IMR-90 (cell line): ENCODE measurements at regions not wholly inside any gene's neighbourhood (a gene's known extent, or its start where the extent isn't known, plus 50 kb on each side); places are given as distances from the start of the nearest gene placed in this dataset.

Experiments used
- ATAC-seq: fragments of 200-7000 bp; cut with Tn5 transposase; 2 replicates; pipeline ENCODE4 v1.9.1; 2020; ENCODE audit warnings: low read depth, mild to moderate bottlenecking, moderate library complexity
- BruUV-seq: library from RNA; stranded (reverse); fragments of 400-500 nt; replicated peaks from 2 replicates; lab custom pipeline; 2021; lab: Mats Ljungman, UMichigan
- CTCF ChIA-PET: fragments of 300-600 bp; formaldehyde crosslinking; extraction: SDS; loops from one replicate; lab custom pipeline; 2021; ENCODE audit warnings: antibody characterized with exemption; lab: Yijun Ruan, JAX
- POLR2A ChIA-PET: fragments of 300-600 bp; sonication (Branson Sonifier 250); formaldehyde crosslinking; loops from one replicate; lab custom pipeline; 2022; ENCODE audit warnings: antibody characterized with exemption; ENCODE audit not compliant: unreplicated experiment; lab: Charles Lee
- DNase-seq: peaks from one replicate; pipeline ENCODE4 v3.0.0; 2013
- H2AFZ ChIP-seq: replicated peaks from 2 replicates; pipeline ENCODE3; 2013; ENCODE audit warnings: low read length, mild to moderate bottlenecking; ENCODE audit not compliant: poor library complexity
- H2AK5ac ChIP-seq: 2 replicates; pipeline ENCODE4 v1.6.1; 2013; ENCODE audit warnings: low read depth, low read length, inconsistent platforms
- H2AK9ac ChIP-seq: replicated peaks from 2 replicates; pipeline ENCODE3; 2013; ENCODE audit warnings: mild to moderate bottlenecking, low read depth, low read length, moderate library complexity; ENCODE audit not compliant: poor library complexity
- H2BK120ac ChIP-seq: 2 replicates; pipeline ENCODE4 v1.6.1; 2013; ENCODE audit warnings: low read depth, low read length, inconsistent platforms
- H2BK15ac ChIP-seq: 3 replicates; pipeline ENCODE4 v1.6.1; 2013; ENCODE audit warnings: low read depth, low read length, inconsistent platforms
- H2BK20ac ChIP-seq: 2 replicates; pipeline ENCODE4 v1.6.1; 2013; ENCODE audit warnings: low read depth, mild to moderate bottlenecking, inconsistent platforms, low read length, moderate library complexity
- H2BK5ac ChIP-seq: 2 replicates; pipeline ENCODE4 v1.6.1; 2013; ENCODE audit warnings: mild to moderate bottlenecking, low read depth, low read length, inconsistent platforms; ENCODE audit not compliant: poor library complexity, severe bottlenecking
- H3K14ac ChIP-seq: replicated peaks from 2 replicates; pipeline ENCODE4 v1.6.1; 2013; ENCODE audit warnings: low read depth, low read length, inconsistent platforms
- H3K18ac ChIP-seq: 2 replicates; pipeline ENCODE4 v1.6.1; 2013; ENCODE audit warnings: low read depth, low read length, control low read depth
- H3K23ac ChIP-seq: 2 replicates; pipeline ENCODE4 v1.6.1; 2013; ENCODE audit warnings: low read depth, low read length, inconsistent platforms
- H3K27ac ChIP-seq: 2 replicates; pipeline ENCODE4 v1.5.1; 2013; ENCODE audit warnings: mild to moderate bottlenecking, control low read depth, low read length; ENCODE audit not compliant: insufficient read depth
- H3K27me3 ChIP-seq: 2 replicates; pipeline ENCODE4 v1.6.1; 2013; ENCODE audit warnings: low read length; ENCODE audit not compliant: control insufficient read depth, insufficient read depth
- H3K36me3 ChIP-seq: 2 replicates; pipeline ENCODE4 v1.6.1; 2013; ENCODE audit warnings: low read length, mixed read lengths; ENCODE audit not compliant: control insufficient read depth, insufficient read depth
- H3K4ac ChIP-seq: 2 replicates; pipeline ENCODE4 v1.6.1; 2013; ENCODE audit warnings: low read depth, low read length, inconsistent platforms
- H3K4me1 ChIP-seq: 2 replicates; pipeline ENCODE4 v1.6.1; 2013; ENCODE audit warnings: low read length, mixed read lengths; ENCODE audit not compliant: control insufficient read depth, insufficient read depth
- H3K4me2 ChIP-seq: 2 replicates; pipeline ENCODE4 v1.6.1; 2013; ENCODE audit warnings: low read depth, mild to moderate bottlenecking, control low read depth, low read length, moderate library complexity
- H3K4me3 ChIP-seq: 2 replicates; pipeline ENCODE4 v1.5.1; 2013; ENCODE audit warnings: low read depth, mild to moderate bottlenecking, control low read depth, low read length, moderate library complexity; ENCODE audit not compliant: insufficient read depth
- H3K56ac ChIP-seq: 2 replicates; pipeline ENCODE4 v1.6.1; 2013; ENCODE audit warnings: low read length, inconsistent platforms; ENCODE audit not compliant: insufficient read depth; ENCODE audit errors: extremely low read depth
- H3K79me1 ChIP-seq, 2 experiments: 2 replicates each; pipeline ENCODE4 v1.6.1; 2013; ENCODE audit warnings: low read length in 2 of 2, inconsistent platforms in 1 of 2, low read depth in 1 of 2
- H3K9ac ChIP-seq: 2 replicates; pipeline ENCODE4 v1.6.1; 2013; ENCODE audit warnings: low read depth, low read length, control low read depth
- H3K9me1 ChIP-seq: 2 replicates; pipeline ENCODE4 v1.6.1; 2013; ENCODE audit warnings: low read length, inconsistent platforms; ENCODE audit not compliant: insufficient read depth
- H3K9me3 ChIP-seq: 2 replicates; pipeline ENCODE4 v1.6.1; 2013; ENCODE audit warnings: low read length; ENCODE audit not compliant: control insufficient read depth, insufficient read depth
- H4K20me1 ChIP-seq: 2 replicates; pipeline ENCODE4 v1.6.1; 2013; ENCODE audit warnings: low read length, inconsistent platforms; ENCODE audit not compliant: insufficient read depth
- H4K5ac ChIP-seq: 2 replicates; pipeline ENCODE4 v1.6.1; 2013; ENCODE audit warnings: mild to moderate bottlenecking, low read depth, low read length, control low read depth
- H4K8ac ChIP-seq, 2 experiments: 2 replicates each; pipeline ENCODE4 v1.6.1; 2013; ENCODE audit warnings: low read depth in 2 of 2, low read length in 2 of 2, control low read depth in 1 of 2, inconsistent platforms in 1 of 2
- H4K91ac ChIP-seq: 2 replicates; pipeline ENCODE4 v1.6.1; 2013; ENCODE audit warnings: low read depth, low read length, inconsistent platforms; ENCODE audit not compliant: insufficient read depth
- BHLHE40 ChIP-seq: fragments of 150-350 bp; IDR thresholded peaks from 2 replicates; pipeline ENCODE4 v1.6.1; 2016; ENCODE audit warnings: mild to moderate bottlenecking, low read depth, low read length
- CEBPB ChIP-seq: IDR thresholded peaks from 2 replicates; pipeline ENCODE4 v1.6.1; 2012; ENCODE audit warnings: low read depth, low read length, improper control_type of control experiment
- CHD1 ChIP-seq: IDR thresholded peaks from 2 replicates; pipeline ENCODE4 v1.6.1; 2012; ENCODE audit warnings: low read depth, low read length, improper control_type of control experiment
- CTCF ChIP-seq: conservative IDR thresholded peaks from 2 replicates; pipeline ENCODE4 v1.5.1; 2012; ENCODE audit warnings: mild to moderate bottlenecking, low read depth, low read length, improper control_type of control experiment
- ELK1 ChIP-seq: fragments of 150-350 bp; IDR thresholded peaks from 2 replicates; pipeline ENCODE4 v1.6.1; 2016; ENCODE audit warnings: low read depth, mild to moderate bottlenecking, low read length, moderate library complexity, borderline replicate concordance
- FOS ChIP-seq: fragments of 150-350 bp; IDR thresholded peaks from 2 replicates; pipeline ENCODE4 v1.6.1; 2016; ENCODE audit warnings: low read depth, low read length
- MAFK ChIP-seq: IDR thresholded peaks from 2 replicates; pipeline ENCODE4 v1.6.1; 2012; ENCODE audit warnings: low read depth, low read length, improper control_type of control experiment
- MAZ ChIP-seq: IDR thresholded peaks from 2 replicates; pipeline ENCODE4 v1.6.1; 2012; ENCODE audit warnings: low read depth, mild to moderate bottlenecking, low read length, improper control_type of control experiment, moderate library complexity, borderline replicate concordance
- MXI1 ChIP-seq: IDR thresholded peaks from 2 replicates; pipeline ENCODE4 v1.6.1; 2012; ENCODE audit warnings: low read depth, mild to moderate bottlenecking, low read length, moderate library complexity, borderline replicate concordance
- NFE2L2 ChIP-seq: fragments of 150-350 bp; IDR thresholded peaks from 2 replicates; pipeline ENCODE4 v1.6.1; 2016; ENCODE audit warnings: low read depth, mild to moderate bottlenecking, low read length
- POLR2A ChIP-seq: IDR thresholded peaks from 2 replicates; pipeline ENCODE4 v1.6.1; 2012; ENCODE audit warnings: mild to moderate bottlenecking, low read depth, low read length
- RAD21 ChIP-seq: IDR thresholded peaks from 2 replicates; pipeline ENCODE4 v1.6.1; 2012; ENCODE audit warnings: low read length, improper control_type of control experiment
- RCOR1 ChIP-seq: IDR thresholded peaks from 2 replicates; pipeline ENCODE4 v1.6.1; 2012; ENCODE audit warnings: mild to moderate bottlenecking, low read length, improper control_type of control experiment; ENCODE audit not compliant: insufficient replicate concordance
- RFX5 ChIP-seq: IDR thresholded peaks from 2 replicates; pipeline ENCODE4 v1.8.0; 2012; ENCODE audit warnings: low read depth, mild to moderate bottlenecking, low read length, moderate library complexity
- SMC3 ChIP-seq: fragments of 150-350 bp; IDR thresholded peaks from 2 replicates; pipeline ENCODE4 v1.6.1; 2016; ENCODE audit warnings: low read depth, mild to moderate bottlenecking, antibody characterized with exemption, low read length, moderate library complexity
- USF2 ChIP-seq: fragments of 150-350 bp; IDR thresholded peaks from 2 replicates; pipeline ENCODE4 v1.6.1; 2017; ENCODE audit warnings: mild to moderate bottlenecking, antibody characterized with exemption, low read length, low read depth
- WGBS, 2 experiments: methylation state at CpG; one replicate each; pipeline versions ENCODE4 v1.1.5 to v1.1.7; 2013; ENCODE audit warnings: missing lambda C conversion rate in 2 of 2; ENCODE audit not compliant: insufficient read length in 1 of 2; ENCODE audit errors: extremely low coverage in 2 of 2; 5-methylcytosine and 5-hydroxymethylcytosine counted together
- dilution Hi-C: fragments of 300-500 bp; cut with HindIII; formaldehyde crosslinking; loops from one replicate; pipeline ENCODE4 v1.14.3; 2018; ENCODE audit warnings: low sequenced_read_pairs; ENCODE audit not compliant: unreplicated experiment
- in situ Hi-C: fragments of 300-500 bp; cut with MboI; formaldehyde crosslinking; loops from 3 replicates; pipeline ENCODE4 v1.14.3; 2019; ENCODE audit warnings: low sequenced_read_pairs, inconsistent platforms, mixed read lengths
- intact Hi-C: fragments of 100-400 bp; cut with micrococcal nuclease; formaldehyde crosslinking; loops from 2 replicates; pipeline ENCODE4 v1.10.0; 2022

GRCh38 chr1:221884821-221885220 lies 142.9 kb upstream of the DUSP10 start:
- Histone ChIP-seq H2BK20ac (no peak overlapping the region), H4K5ac (no peak overlapping the region), H3K23ac (no peak overlapping the region), H2AK5ac (no peak overlapping the region), H3K27me3 (no peaks in the 10 kb centered on the region), H3K9me1 (peaks cover 13% of the 10 kb centered on the region), H3K14ac (no peak overlapping the region), H3K9ac (no peak overlapping the region), H4K20me1 (no peaks in the 10 kb centered on the region), H3K27ac (no peak overlapping the region), H3K4me1 (peaks cover 8% of the 10 kb centered on the region), H3K4me3 (no peak overlapping the region), H3K4ac (no peak overlapping the region), H3K79me1 (no peaks in the 10 kb centered on the region), H2AK9ac (no peak overlapping the region), H2BK15ac (0 out of 3 replicates have a peak overlapping the region, but pooled peaks have one; percentile 14), H4K91ac (0 out of 2 replicates have a peak overlapping the region, but pooled peaks have one; percentile 16), H3K18ac (no peak overlapping the region), H3K4me2 (no peak overlapping the region), H2AFZ (no peak overlapping the region), H3K56ac (no peak overlapping the region), H2BK5ac (no peak overlapping the region), H2BK120ac (no peak overlapping the region), H4K8ac (no peak overlapping the region), H3K36me3 (no peaks in the 10 kb centered on the region), H3K9me3 (no peaks in the 10 kb centered on the region)
- in situ Hi-C loops = no loop called here
- intact Hi-C loops = loop anchor here (5.0 to 10.0 kb wide), 3 partner anchors 143 to 747 kb away; partner anchors contain the start of gene DUSP10
- TF ChIP-seq RCOR1 (no peak), MXI1 (no peak), USF2 (no peak), CTCF (no peak), NFE2L2 (no peak), FOS (no peak), CEBPB (no peak), ELK1 (no peak), RFX5 (no peak), RAD21 (no peak), BHLHE40 (no peak), POLR2A (no peak), SMC3 (no peak), CHD1 (no peak), MAFK (no peak), MAZ (no peak)
- ChIA-PET CTCF (no interaction called here), POLR2A (no interaction called here)
- WGBS, 2 experiments = no CpG with 5 or more reads among the region's 3 CpGs
- no TSS peak for BruUV-seq
- dilution Hi-C loops = no loop called here
- no peak for ATAC-seq
- peak; percentile 39 for DNase-seq
